ENCODE measurements at regions not wholly inside any gene's neighbourhood (a gene's known extent, or its start where the extent isn't known, plus 50 kb on each side); places are given as distances from the start of the nearest gene placed in this dataset.

DNA sequence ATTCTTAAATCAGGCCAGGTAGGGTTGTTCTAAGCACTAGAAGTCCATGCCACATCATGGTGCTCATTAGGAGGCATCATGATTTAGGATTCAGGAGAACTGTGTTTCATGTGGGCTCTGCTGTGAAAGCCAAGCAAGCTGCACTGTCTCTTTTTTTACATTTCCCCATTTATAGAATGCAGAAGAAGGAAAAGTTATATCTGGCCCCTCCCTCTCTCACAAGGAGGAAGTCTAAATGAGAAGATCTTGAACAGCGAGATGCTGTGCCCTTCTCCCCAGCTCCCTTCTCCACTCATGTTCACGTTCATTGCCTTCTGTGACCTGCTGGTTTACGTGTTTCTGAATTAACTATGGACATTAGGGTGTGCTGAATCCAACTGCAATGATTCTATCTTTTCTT lies 178.5 kb upstream of the RASGRP1 start:
- TF ChIP-seq, protein P1, sequence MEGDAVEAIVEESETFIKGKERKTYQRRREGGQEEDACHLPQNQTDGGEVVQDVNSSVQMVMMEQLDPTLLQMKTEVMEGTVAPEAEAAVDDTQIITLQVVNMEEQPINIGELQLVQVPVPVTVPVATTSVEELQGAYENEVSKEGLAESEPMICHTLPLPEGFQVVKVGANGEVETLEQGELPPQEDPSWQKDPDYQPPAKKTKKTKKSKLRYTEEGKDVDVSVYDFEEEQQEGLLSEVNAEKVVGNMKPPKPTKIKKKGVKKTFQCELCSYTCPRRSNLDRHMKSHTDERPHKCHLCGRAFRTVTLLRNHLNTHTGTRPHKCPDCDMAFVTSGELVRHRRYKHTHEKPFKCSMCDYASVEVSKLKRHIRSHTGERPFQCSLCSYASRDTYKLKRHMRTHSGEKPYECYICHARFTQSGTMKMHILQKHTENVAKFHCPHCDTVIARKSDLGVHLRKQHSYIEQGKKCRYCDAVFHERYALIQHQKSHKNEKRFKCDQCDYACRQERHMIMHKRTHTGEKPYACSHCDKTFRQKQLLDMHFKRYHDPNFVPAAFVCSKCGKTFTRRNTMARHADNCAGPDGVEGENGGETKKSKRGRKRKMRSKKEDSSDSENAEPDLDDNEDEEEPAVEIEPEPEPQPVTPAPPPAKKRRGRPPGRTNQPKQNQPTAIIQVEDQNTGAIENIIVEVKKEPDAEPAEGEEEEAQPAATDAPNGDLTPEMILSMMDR (IDR thresholded peaks at IDR 0.05) = no peak
- no peak for TF ChIP-seq POLR2AphosphoS5 (IDR thresholded peaks at IDR 0.05; ENCODE audit: low read depth, low read length)
- TF ChIP-seq, protein P2, sequence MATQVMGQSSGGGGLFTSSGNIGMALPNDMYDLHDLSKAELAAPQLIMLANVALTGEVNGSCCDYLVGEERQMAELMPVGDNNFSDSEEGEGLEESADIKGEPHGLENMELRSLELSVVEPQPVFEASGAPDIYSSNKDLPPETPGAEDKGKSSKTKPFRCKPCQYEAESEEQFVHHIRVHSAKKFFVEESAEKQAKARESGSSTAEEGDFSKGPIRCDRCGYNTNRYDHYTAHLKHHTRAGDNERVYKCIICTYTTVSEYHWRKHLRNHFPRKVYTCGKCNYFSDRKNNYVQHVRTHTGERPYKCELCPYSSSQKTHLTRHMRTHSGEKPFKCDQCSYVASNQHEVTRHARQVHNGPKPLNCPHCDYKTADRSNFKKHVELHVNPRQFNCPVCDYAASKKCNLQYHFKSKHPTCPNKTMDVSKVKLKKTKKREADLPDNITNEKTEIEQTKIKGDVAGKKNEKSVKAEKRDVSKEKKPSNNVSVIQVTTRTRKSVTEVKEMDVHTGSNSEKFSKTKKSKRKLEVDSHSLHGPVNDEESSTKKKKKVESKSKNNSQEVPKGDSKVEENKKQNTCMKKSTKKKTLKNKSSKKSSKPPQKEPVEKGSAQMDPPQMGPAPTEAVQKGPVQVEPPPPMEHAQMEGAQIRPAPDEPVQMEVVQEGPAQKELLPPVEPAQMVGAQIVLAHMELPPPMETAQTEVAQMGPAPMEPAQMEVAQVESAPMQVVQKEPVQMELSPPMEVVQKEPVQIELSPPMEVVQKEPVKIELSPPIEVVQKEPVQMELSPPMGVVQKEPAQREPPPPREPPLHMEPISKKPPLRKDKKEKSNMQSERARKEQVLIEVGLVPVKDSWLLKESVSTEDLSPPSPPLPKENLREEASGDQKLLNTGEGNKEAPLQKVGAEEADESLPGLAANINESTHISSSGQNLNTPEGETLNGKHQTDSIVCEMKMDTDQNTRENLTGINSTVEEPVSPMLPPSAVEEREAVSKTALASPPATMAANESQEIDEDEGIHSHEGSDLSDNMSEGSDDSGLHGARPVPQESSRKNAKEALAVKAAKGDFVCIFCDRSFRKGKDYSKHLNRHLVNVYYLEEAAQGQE (IDR thresholded peaks at IDR 0.05; ENCODE audit: insufficient read depth in 1 of 2, low read depth in 2 of 2, low read length in 1 of 2) = no peak
- TF ChIP-seq TCF7L2 (IDR thresholded peaks at IDR 0.05; ENCODE audit: low read depth, low read length) = no peak

Data from Panc1 (cell line).